HEK293 (cell line): ENCODE measurements at regions not wholly inside any gene's neighbourhood (a gene's known extent, or its start where the extent isn't known, plus 50 kb on each side); places are given as distances from the start of the nearest gene placed in this dataset.

Source experiments
- CTCF ChIA-PET: fragments of 350-600 bp; formaldehyde crosslinking; extraction: SDS; loops from one replicate; lab custom pipeline; 2021; ENCODE audit warnings: antibody characterized with exemption; lab: Yijun Ruan, JAX
- POLR2A ChIA-PET: fragments of 300-600 bp; formaldehyde crosslinking; extraction: SDS; loops from one replicate; lab custom pipeline; 2020; ENCODE audit warnings: antibody characterized with exemption, inconsistent platforms; lab: Yijun Ruan, JAX
- H3K27ac ChIP-seq: fragments of 200-500 bp; sonication (Bioruptor generic); 2 replicates; pipeline ENCODE4 v1.5.1; 2014; ENCODE audit warnings: low read depth, low read length, control low read depth, inconsistent platforms; ENCODE audit errors: extremely low read depth
- H3K36me3 ChIP-seq, 2 experiments: fragments of 200-500 bp in 1 of 2; sonication (Bioruptor generic) in 1 of 2; 1 replicate in 1 of 2; 2 replicates in 1 of 2; pipeline ENCODE4 v1.5.1; 2014 to 2017; ENCODE audit warnings: inconsistent platforms in 2 of 2, low read length in 2 of 2; ENCODE audit not compliant: control insufficient read depth in 2 of 2, insufficient read depth in 1 of 2
- H3K4me1 ChIP-seq: fragments of 200-500 bp; sonication (Bioruptor generic); 2 replicates; pipeline ENCODE4 v1.5.1; 2014; ENCODE audit warnings: mild to moderate bottlenecking, low read length, inconsistent platforms; ENCODE audit not compliant: control insufficient read depth, insufficient read depth
- H3K4me3 ChIP-seq: 2 replicates; pipeline ENCODE4 v1.5.1; 2011; ENCODE audit warnings: low read depth, mild to moderate bottlenecking, control low read depth, low read length, moderate library complexity
- H3K9me3 ChIP-seq: fragments of 200-500 bp; sonication (Bioruptor generic); 2 replicates; pipeline ENCODE4 v1.5.1; 2014; ENCODE audit warnings: low read depth, low read length, inconsistent platforms; ENCODE audit not compliant: control insufficient read depth, insufficient read depth
- GLI2 ChIP-seq: fragments of 450-650 bp; formaldehyde crosslinking; IDR thresholded peaks from 2 replicates; pipeline ENCODE4; 2017; ENCODE audit warnings: missing biosample characterization, missing genetic modification characterization, low read depth, borderline replicate concordance
- KLF1 ChIP-seq: fragments of 450-650 bp; formaldehyde crosslinking; IDR thresholded peaks from 2 replicates; pipeline ENCODE4 v1.5.1; 2016; ENCODE audit warnings: missing biosample characterization, missing genetic modification characterization
- KLF10 ChIP-seq: fragments of 450-650 bp; IDR thresholded peaks from 2 replicates; pipeline ENCODE4 v1.5.1; 2018; ENCODE audit warnings: missing biosample characterization, mild to moderate bottlenecking, missing genetic modification characterization
- KLF17 ChIP-seq: fragments of 450-650 bp; formaldehyde crosslinking; IDR thresholded peaks from 2 replicates; pipeline ENCODE4 v1.5.1; 2016; ENCODE audit warnings: missing biosample characterization, missing genetic modification characterization
- KLF9 ChIP-seq: fragments of 450-650 bp; formaldehyde crosslinking; IDR thresholded peaks from 2 replicates; pipeline ENCODE4 v1.5.1; 2016; ENCODE audit warnings: missing biosample characterization, missing genetic modification characterization, low read depth
- WT1 ChIP-seq: fragments of 450-650 bp; formaldehyde crosslinking; IDR thresholded peaks from 2 replicates; pipeline ENCODE4 v1.5.1; 2016; ENCODE audit warnings: missing biosample characterization, missing genetic modification characterization
- ZBTB21 ChIP-seq: fragments of 450-650 bp; formaldehyde crosslinking; IDR thresholded peaks from 2 replicates; pipeline ENCODE4 v1.5.1; 2017; ENCODE audit warnings: missing biosample characterization, missing genetic modification characterization
- ZBTB6 ChIP-seq: fragments of 450-650 bp; formaldehyde crosslinking; IDR thresholded peaks from 2 replicates; pipeline ENCODE4 v1.5.1; 2017; ENCODE audit warnings: missing biosample characterization, missing genetic modification characterization
- ZFHX2 ChIP-seq: fragments of 450-650 bp; formaldehyde crosslinking; conservative IDR thresholded peaks from 2 replicates; pipeline ENCODE4 v1.5.1; 2016; ENCODE audit warnings: missing biosample characterization, missing genetic modification characterization
- ZNF16 ChIP-seq: fragments of 450-650 bp; formaldehyde crosslinking; IDR thresholded peaks from 2 replicates; pipeline ENCODE4 v1.5.1; 2016; ENCODE audit warnings: low read depth, missing biosample characterization, missing genetic modification characterization
- ZNF488 ChIP-seq: fragments of 450-650 bp; formaldehyde crosslinking; IDR thresholded peaks from 2 replicates; pipeline ENCODE4 v1.5.1; 2016; ENCODE audit warnings: missing biosample characterization, missing genetic modification characterization
- ZNF548 ChIP-seq: fragments of 450-650 bp; formaldehyde crosslinking; IDR thresholded peaks from 2 replicates; pipeline ENCODE4 v1.5.1; 2016; ENCODE audit warnings: missing biosample characterization, missing genetic modification characterization
- ZNF549 ChIP-seq: fragments of 450-650 bp; IDR thresholded peaks from 2 replicates; pipeline ENCODE4 v1.5.1; 2018; ENCODE audit warnings: missing biosample characterization, missing genetic modification characterization, mild to moderate bottlenecking, inconsistent platforms, moderate library complexity
- ZNF654 ChIP-seq: fragments of 450-650 bp; formaldehyde crosslinking; IDR thresholded peaks from 2 replicates; pipeline ENCODE4 v1.5.1; 2016; ENCODE audit warnings: low read depth, missing biosample characterization, missing genetic modification characterization
- ZNF664 ChIP-seq: fragments of 450-650 bp; formaldehyde crosslinking; IDR thresholded peaks from 2 replicates; pipeline ENCODE4 v1.5.1; 2016; ENCODE audit warnings: missing biosample characterization, missing genetic modification characterization
- ZNF704 ChIP-seq: fragments of 450-650 bp; formaldehyde crosslinking; IDR thresholded peaks from 2 replicates; pipeline ENCODE4 v1.5.1; 2016; ENCODE audit warnings: missing biosample characterization, missing genetic modification characterization

GRCh38 chr1:168374566-168374965 lies 93.9 kb downstream of the TBX19 start (continued):
- no peak for TF ChIP-seq ZBTB6 (tag by site-specific recombination)
- no peak for TF ChIP-seq ZNF548 (tag by site-specific recombination)
- no peak for TF ChIP-seq KLF1 (tag by site-specific recombination)
- TF ChIP-seq KLF17 (tag by site-specific recombination), result no peak
- TF ChIP-seq ZNF704 (tag by site-specific recombination), result no peak

- H3K36me3 ChIP-seq, result no peaks in the 10 kb centered on the region
- CTCF ChIA-PET, result no interaction called here
- no peaks in the 10 kb centered on the region for H3K4me1 ChIP-seq
- H3K27ac ChIP-seq, result no peak overlapping the region
- TF ChIP-seq KLF9 (tag by site-specific recombination), result no peak
- no peak for TF ChIP-seq ZNF488
- peak; percentile 41 for TF ChIP-seq ZFHX2 (tag by site-specific recombination)
- TF ChIP-seq, all 188 proteins: peak for 1
- H3K9me3 ChIP-seq, result no peaks in the 10 kb centered on the region
- POLR2A ChIA-PET, result no interaction called here
- no peak overlapping the region for H3K4me3 ChIP-seq
Measured at GRCh38 chr1:168373869-168374268, 93.2 kb downstream of the TBX19 start.

GRCh38 chr1:168372861-168373371 lies 92.2 kb downstream of the TBX19 start:
- CTCF ChIA-PET, result interaction anchor here (2.1 kb wide), 1 partner anchor 30 kb away, joined by 12 read pairs; no protein-coding TSS in a partner anchor
- Histone ChIP-seq H3K4me3 (no peak overlapping the region), H3K4me1 (no peaks in the 10 kb centered on the region), H3K9me3 (no peaks in the 10 kb centered on the region), H3K36me3 (no peaks in the 10 kb centered on the region), H3K27ac (no peak overlapping the region)
- TF ChIP-seq WT1 (tag by site-specific recombination) (no peak), ZNF16 (no peak), ZNF654 (tag by site-specific recombination) (no peak), GLI2 (no peak), ZNF549 (tag by site-specific recombination) (no peak), ZBTB21 (no peak)
- POLR2A ChIA-PET, result no interaction called here

GRCh38 chr1:168372307-168372706 lies 91.6 kb downstream of the TBX19 start:
- Histone ChIP-seq H3K27ac (no peak overlapping the region), H3K4me3 (no peak overlapping the region), H3K9me3 (no peaks in the 10 kb centered on the region), H3K36me3 (no peaks in the 10 kb centered on the region), H3K4me1 (no peaks in the 10 kb centered on the region)
- CTCF ChIA-PET, result interaction anchor here (2.1 kb wide), 1 partner anchor 30 kb away, joined by 12 read pairs; no protein-coding TSS in a partner anchor
- POLR2A ChIA-PET, result no interaction called here
- TF ChIP-seq KLF10 (no peak), ZNF664 (tag by site-specific recombination) (no peak)
